ENCODE measurements at regions not wholly inside any gene's neighbourhood (a gene's known extent, or its start where the extent isn't known, plus 50 kb on each side); places are given as distances from the start of the nearest gene placed in this dataset.

DNA sequence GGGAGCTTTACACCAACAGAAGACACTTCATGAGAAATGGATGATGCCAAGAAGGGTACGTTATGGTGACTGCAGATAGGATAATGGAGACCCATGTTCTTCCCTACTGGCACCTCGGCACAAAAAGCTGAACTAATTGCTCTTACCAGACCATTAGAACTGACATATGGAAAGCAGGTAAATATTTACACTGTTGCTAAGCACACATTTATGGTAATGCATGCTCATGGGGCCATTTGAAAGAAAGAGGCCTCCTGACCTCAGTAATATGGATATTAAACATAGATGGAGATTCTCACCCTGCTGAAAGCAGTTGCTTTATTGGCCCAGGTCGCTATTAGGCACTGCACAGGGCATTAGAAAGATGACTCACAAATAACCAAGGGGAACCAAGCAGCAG, 1759.6 kb downstream of the C4orf33 start:
- no peak overlapping the region for H2AFZ ChIP-seq (ENCODE audit: control insufficient read depth, low read length)
- no peak overlapping the region for H3K9ac ChIP-seq (ENCODE audit: control insufficient read depth, extremely low read depth, insufficient read depth, low read length)
- FAIRE-seq (no peak), DNase-seq (ENCODE audit: low read depth, low spot score) (no peak)
- no peaks in the 10 kb centered on the region for H3K79me2 ChIP-seq (ENCODE audit: control insufficient read depth, insufficient read depth, low read length)
- no peak for TF ChIP-seq EZH2 (IDR thresholded peaks at IDR 0.05; ENCODE audit: low read length)
- TF ChIP-seq, protein P1, sequence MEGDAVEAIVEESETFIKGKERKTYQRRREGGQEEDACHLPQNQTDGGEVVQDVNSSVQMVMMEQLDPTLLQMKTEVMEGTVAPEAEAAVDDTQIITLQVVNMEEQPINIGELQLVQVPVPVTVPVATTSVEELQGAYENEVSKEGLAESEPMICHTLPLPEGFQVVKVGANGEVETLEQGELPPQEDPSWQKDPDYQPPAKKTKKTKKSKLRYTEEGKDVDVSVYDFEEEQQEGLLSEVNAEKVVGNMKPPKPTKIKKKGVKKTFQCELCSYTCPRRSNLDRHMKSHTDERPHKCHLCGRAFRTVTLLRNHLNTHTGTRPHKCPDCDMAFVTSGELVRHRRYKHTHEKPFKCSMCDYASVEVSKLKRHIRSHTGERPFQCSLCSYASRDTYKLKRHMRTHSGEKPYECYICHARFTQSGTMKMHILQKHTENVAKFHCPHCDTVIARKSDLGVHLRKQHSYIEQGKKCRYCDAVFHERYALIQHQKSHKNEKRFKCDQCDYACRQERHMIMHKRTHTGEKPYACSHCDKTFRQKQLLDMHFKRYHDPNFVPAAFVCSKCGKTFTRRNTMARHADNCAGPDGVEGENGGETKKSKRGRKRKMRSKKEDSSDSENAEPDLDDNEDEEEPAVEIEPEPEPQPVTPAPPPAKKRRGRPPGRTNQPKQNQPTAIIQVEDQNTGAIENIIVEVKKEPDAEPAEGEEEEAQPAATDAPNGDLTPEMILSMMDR (optimal IDR thresholded peaks at IDR 0.05 in 1 of 3, IDR thresholded peaks at IDR 0.05 in 1 of 3, conservative IDR thresholded peaks at IDR 0.05 in 1 of 3; ENCODE audit: extremely low read depth in 1 of 3, insufficient read depth in 2 of 3, low read length in 3 of 3): no peak
- no peaks in the 10 kb centered on the region for H3K9me1 ChIP-seq (ENCODE audit: control insufficient read depth, extremely low read depth, insufficient read depth, low read length)
- no peaks in the 10 kb centered on the region for H3K27me3 ChIP-seq (ENCODE audit: control insufficient read depth, extremely low read depth, insufficient read depth, low read length)
- no peaks in the 10 kb centered on the region for H3K36me3 ChIP-seq (ENCODE audit: control insufficient read depth in 2 of 2, extremely low read depth in 1 of 2, insufficient read depth in 2 of 2, low read length in 2 of 2)
- no peaks in the 10 kb centered on the region for H4K20me1 ChIP-seq (ENCODE audit: control insufficient read depth, extremely low read depth, insufficient read depth, low read length)
- H3K4me3 ChIP-seq (ENCODE audit: control insufficient read depth in 2 of 3, extremely low read depth in 1 of 3, insufficient read depth in 2 of 3, low read depth in 1 of 3, low read length in 3 of 3): no peak overlapping the region
- no peak overlapping the region for H3K4me2 ChIP-seq (ENCODE audit: control insufficient read depth, extremely low read depth, insufficient read depth, low read depth, low read length)
- dilution Hi-C loops (cut with MboI; ENCODE audit: extremely low pct_ligation_motif_present, low sequenced_read_pairs): no loop called here
- H3K4me1 ChIP-seq (ENCODE audit: control insufficient read depth, extremely low read depth, insufficient read depth, low read length): no peaks in the 10 kb centered on the region
- no peak overlapping the region for H3K27ac ChIP-seq (ENCODE audit: control insufficient read depth, insufficient read depth, low read length)
- H3K9me3 ChIP-seq (ENCODE audit: control insufficient read depth, low read depth, low read length): no peaks in the 10 kb centered on the region

DNA sequence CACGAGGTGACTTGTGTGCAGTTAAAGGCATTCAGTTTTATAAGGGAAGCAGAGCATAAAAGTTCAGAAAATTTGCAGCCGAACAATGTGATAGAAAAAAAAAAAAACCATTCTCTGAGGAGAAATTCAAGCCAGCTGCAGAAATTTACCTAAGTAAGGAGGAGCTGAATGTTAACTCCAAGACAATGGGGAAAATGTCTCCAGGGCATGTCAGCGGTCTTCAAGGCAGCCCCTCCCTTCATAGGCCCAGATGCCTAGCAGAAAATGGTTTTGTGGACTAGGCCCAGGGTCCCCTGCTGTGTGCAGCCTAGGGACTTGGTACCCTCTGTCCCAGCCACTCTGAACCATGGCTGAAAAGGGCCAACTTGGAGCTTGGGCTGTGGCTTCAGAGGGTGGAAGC, 1764.0 kb downstream of the C4orf33 start:
- no peak overlapping the region for H2AFZ ChIP-seq (ENCODE audit: control insufficient read depth, low read length)
- dilution Hi-C loops (cut with MboI; ENCODE audit: extremely low pct_ligation_motif_present, low sequenced_read_pairs): no loop called here
- no peak for FAIRE-seq

More for the DNA sequence above, 1764.0 kb downstream of the C4orf33 start:
- Histone ChIP-seq H3K27me3 (ENCODE audit: control insufficient read depth, extremely low read depth, insufficient read depth, low read length) (no peaks in the 10 kb centered on the region), H3K79me2 (ENCODE audit: control insufficient read depth, insufficient read depth, low read length) (no peaks in the 10 kb centered on the region), H3K9ac (ENCODE audit: control insufficient read depth, extremely low read depth, insufficient read depth, low read length) (no peak overlapping the region), H3K27ac (ENCODE audit: control insufficient read depth, insufficient read depth, low read length) (no peak overlapping the region), H3K4me2 (ENCODE audit: control insufficient read depth, extremely low read depth, insufficient read depth, low read depth, low read length) (no peak overlapping the region), H3K36me3 (ENCODE audit: control insufficient read depth in 2 of 2, extremely low read depth in 1 of 2, insufficient read depth in 2 of 2, low read length in 2 of 2) (no peaks in the 10 kb centered on the region), H3K4me1 (ENCODE audit: control insufficient read depth, extremely low read depth, insufficient read depth, low read length) (no peaks in the 10 kb centered on the region), H3K4me3 (ENCODE audit: control insufficient read depth in 2 of 3, extremely low read depth in 1 of 3, insufficient read depth in 2 of 3, low read depth in 1 of 3, low read length in 3 of 3) (no peak overlapping the region), H4K20me1 (ENCODE audit: control insufficient read depth, extremely low read depth, insufficient read depth, low read length) (no peaks in the 10 kb centered on the region), H3K9me1 (ENCODE audit: control insufficient read depth, extremely low read depth, insufficient read depth, low read length) (no peaks in the 10 kb centered on the region), H3K9me3 (ENCODE audit: control insufficient read depth, low read depth, low read length) (no peaks in the 10 kb centered on the region)
- TF ChIP-seq, protein P1 (optimal IDR thresholded peaks at IDR 0.05 in 1 of 3, IDR thresholded peaks at IDR 0.05 in 1 of 3, conservative IDR thresholded peaks at IDR 0.05 in 1 of 3; ENCODE audit: extremely low read depth in 1 of 3, insufficient read depth in 2 of 3, low read length in 3 of 3): no peak
- TF ChIP-seq EZH2 (IDR thresholded peaks at IDR 0.05; ENCODE audit: low read length): no peak
- no peak for DNase-seq (ENCODE audit: low read depth, low spot score)
